ENCODE measurements at regions not wholly inside any gene's neighbourhood (a gene's known extent, or its start where the extent isn't known, plus 50 kb on each side); places are given as distances from the start of the nearest gene placed in this dataset.

DNA sequence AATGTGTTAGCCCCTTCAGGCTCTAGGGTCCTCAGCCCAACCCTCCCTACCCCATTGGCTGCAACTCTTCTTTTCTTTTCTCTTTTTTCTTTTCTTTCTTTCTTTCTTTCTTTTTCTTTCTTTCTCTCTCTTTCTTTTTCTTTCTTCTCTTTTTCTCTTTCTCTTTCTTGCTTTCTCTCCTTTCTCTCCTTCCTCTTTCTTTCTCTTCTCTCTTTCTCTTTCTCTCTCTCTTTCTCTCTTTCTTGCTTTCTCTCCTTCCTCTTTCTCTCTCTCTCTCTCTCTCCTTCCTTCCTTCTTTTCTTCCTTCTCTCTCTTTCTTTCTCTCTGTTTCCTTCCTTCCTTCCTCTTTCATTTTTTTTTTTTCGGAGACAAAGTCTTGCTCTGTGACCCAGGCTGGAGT is 458.9 kb downstream of the TYW1 start:
- WGBS, 3 donors, result 85 to 96% (median 87%) methylated on average over 1 of the region's 1 CpG
- Histone ChIP-seq H3K9me3 (no peaks in the 10 kb centered on the region), H3K4me1 (ENCODE audit: insufficient read depth) (peaks cover 1% of the 10 kb centered on the region), H3K4me3 (no peak overlapping the region), H3K27ac (no peak overlapping the region), H3K36me3 (no peaks in the 10 kb centered on the region), H3K27me3 (no peaks in the 10 kb centered on the region)
- DNase-seq, result no peak
- intact Hi-C loops (cut with DNase I), result no loop called here
- TF ChIP-seq EP300 (IDR thresholded peaks at IDR 0.05) (no peak), POLR2A (IDR thresholded peaks at IDR 0.05) (no peak)
- TF ChIP-seq, protein P1, sequence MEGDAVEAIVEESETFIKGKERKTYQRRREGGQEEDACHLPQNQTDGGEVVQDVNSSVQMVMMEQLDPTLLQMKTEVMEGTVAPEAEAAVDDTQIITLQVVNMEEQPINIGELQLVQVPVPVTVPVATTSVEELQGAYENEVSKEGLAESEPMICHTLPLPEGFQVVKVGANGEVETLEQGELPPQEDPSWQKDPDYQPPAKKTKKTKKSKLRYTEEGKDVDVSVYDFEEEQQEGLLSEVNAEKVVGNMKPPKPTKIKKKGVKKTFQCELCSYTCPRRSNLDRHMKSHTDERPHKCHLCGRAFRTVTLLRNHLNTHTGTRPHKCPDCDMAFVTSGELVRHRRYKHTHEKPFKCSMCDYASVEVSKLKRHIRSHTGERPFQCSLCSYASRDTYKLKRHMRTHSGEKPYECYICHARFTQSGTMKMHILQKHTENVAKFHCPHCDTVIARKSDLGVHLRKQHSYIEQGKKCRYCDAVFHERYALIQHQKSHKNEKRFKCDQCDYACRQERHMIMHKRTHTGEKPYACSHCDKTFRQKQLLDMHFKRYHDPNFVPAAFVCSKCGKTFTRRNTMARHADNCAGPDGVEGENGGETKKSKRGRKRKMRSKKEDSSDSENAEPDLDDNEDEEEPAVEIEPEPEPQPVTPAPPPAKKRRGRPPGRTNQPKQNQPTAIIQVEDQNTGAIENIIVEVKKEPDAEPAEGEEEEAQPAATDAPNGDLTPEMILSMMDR (IDR thresholded peaks at IDR 0.05), result no peak

DNA sequence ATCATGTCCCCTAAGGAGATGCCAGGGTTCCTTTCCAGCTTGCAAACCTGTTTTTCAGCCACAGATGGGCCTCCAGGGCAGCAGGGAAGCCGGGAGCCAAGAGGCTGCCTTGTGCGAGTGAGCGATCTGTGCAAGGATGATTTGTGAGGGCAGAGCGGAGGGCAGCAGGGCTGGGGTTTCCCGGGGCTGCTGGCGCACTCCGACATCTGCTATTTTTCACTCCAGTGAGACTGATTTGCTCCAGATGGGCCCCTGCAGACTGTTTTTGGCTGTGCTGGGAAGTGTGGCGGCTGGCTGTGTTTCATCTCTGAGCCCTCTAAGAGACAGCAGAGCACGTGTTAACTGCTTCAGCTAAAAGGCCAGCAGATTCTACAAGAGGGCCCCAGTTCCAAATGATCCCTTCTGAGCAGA is 466.2 kb downstream of the TYW1 start:
- WGBS, 3 donors, result 5 to 6% (median 5%) methylated on average over 9 of the region's 9 CpGs
- no peaks in the 10 kb centered on the region for H3K9me3 ChIP-seq
- H3K4me1 ChIP-seq (ENCODE audit: insufficient read depth), result peaks cover 7% of the 10 kb centered on the region
- no peak overlapping the region for H3K4me3 ChIP-seq
- peak; percentile 30 to 76 (median 68) for DNase-seq
- intact Hi-C loops (cut with DNase I), result no loop called here
- TF ChIP-seq EP300 (IDR thresholded peaks at IDR 0.05) (no peak), POLR2A (IDR thresholded peaks at IDR 0.05) (no peak)
- TF ChIP-seq, protein P1 (IDR thresholded peaks at IDR 0.05), result no peak
- H3K36me3 ChIP-seq, result no peaks in the 10 kb centered on the region
- H3K27me3 ChIP-seq, result no peaks in the 10 kb centered on the region
- H3K27ac ChIP-seq, result no peak overlapping the region

DNA sequence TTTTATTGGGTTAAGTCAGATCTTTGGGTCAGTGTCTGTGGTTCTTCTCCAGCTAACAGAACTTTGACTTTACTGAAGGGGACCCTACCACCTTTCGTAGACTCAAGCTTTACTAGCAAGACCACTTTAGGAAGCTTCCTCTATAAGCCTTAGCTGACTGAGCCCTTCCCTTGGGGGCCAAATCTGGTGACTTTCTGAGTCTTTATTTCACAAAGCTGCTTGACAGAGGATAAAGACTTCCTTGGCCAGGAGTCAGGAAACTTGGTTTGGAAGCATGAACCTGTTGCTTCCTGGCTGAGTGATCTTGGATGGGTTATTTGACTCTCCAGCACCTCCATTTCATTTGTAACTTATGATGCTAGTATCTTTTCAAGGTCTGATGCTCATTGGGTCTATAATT is 466.7 kb downstream of the TYW1 start:
- no peak for DNase-seq
- Histone ChIP-seq H3K27ac (no peak overlapping the region), H3K27me3 (no peaks in the 10 kb centered on the region), H3K9me3 (no peaks in the 10 kb centered on the region), H3K4me3 (no peak overlapping the region), H3K36me3 (no peaks in the 10 kb centered on the region), H3K4me1 (ENCODE audit: insufficient read depth) (peaks cover 7% of the 10 kb centered on the region)
- WGBS, 3 donors, result 87 to 95% (median 94%) methylated on average over 1 of the region's 1 CpG
- TF ChIP-seq, protein P1 (IDR thresholded peaks at IDR 0.05), result no peak
- TF ChIP-seq POLR2A (IDR thresholded peaks at IDR 0.05), result no peak
- no peak for TF ChIP-seq EP300 (IDR thresholded peaks at IDR 0.05)
- intact Hi-C loops (cut with DNase I), result no loop called here

DNA sequence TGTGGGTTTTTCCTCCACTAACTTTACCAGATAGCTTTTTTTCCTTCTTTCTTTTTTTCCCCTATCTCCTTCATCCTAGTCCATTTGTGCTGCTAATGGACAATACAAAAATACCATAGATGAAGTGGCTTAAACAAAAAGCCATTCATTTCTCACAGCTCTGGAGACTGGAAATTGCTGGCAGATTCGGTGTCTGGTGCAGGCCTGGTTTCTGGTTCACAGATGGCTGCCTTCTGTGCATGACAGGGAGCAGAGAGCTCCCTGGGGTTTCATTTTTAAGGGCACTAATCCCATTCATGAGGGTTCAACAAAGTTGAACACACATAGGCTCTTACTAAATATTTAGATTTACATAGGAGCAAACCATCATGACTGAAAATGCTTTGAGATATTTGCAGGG is 467.4 kb downstream of the TYW1 start:
- 88 to 96% (median 92%) methylated on average over 1 of the region's 1 CpG for WGBS, 3 donors
- Histone ChIP-seq H3K27me3 (no peaks in the 10 kb centered on the region), H3K4me1 (ENCODE audit: insufficient read depth) (peaks cover 7% of the 10 kb centered on the region), H3K4me3 (no peak overlapping the region), H3K27ac (no peak overlapping the region), H3K9me3 (no peaks in the 10 kb centered on the region), H3K36me3 (no peaks in the 10 kb centered on the region)
- no peak for DNase-seq
- intact Hi-C loops (cut with DNase I), result no loop called here
- TF ChIP-seq, protein P1 (IDR thresholded peaks at IDR 0.05), result no peak

DNA sequence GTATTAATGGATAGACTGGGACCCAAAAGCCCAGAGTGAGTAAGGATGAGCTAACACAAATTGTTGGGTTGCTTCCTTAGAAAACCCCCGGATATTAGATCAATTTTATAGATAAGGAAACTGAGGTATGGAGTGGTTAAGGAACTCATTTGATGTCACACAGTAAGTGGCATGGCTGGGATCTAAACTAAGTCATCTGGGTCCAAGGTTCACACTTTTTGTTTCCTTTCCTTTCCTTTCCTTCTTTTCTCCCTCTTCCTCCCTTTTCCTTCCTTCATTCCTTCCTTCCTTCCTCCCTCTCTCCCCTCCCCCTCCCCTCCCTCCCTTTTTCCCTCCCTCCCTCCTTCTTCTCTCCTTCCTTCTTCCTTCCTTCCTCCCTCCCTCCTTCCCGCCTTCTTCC is 469.5 kb downstream of the TYW1 start:
- DNase-seq, result no peak
- TF ChIP-seq POLR2A (IDR thresholded peaks at IDR 0.05) (no peak), EP300 (IDR thresholded peaks at IDR 0.05) (no peak)
- Histone ChIP-seq H3K9me3 (no peaks in the 10 kb centered on the region), H3K4me1 (ENCODE audit: insufficient read depth) (peaks cover 8% of the 10 kb centered on the region), H3K27ac (no peak overlapping the region), H3K36me3 (no peaks in the 10 kb centered on the region), H3K4me3 (no peak overlapping the region), H3K27me3 (no peaks in the 10 kb centered on the region)
- intact Hi-C loops (cut with DNase I), result no loop called here
- 61 to 86% (median 75%) methylated on average over 1 to 2 of the region's 2 CpGs for WGBS, 3 donors

Data from ovary (tissue), 7 donors.